ENCODE measurements at regions not wholly inside any gene's neighbourhood (a gene's known extent, or its start where the extent isn't known, plus 50 kb on each side); places are given as distances from the start of the nearest gene placed in this dataset.

DNA sequence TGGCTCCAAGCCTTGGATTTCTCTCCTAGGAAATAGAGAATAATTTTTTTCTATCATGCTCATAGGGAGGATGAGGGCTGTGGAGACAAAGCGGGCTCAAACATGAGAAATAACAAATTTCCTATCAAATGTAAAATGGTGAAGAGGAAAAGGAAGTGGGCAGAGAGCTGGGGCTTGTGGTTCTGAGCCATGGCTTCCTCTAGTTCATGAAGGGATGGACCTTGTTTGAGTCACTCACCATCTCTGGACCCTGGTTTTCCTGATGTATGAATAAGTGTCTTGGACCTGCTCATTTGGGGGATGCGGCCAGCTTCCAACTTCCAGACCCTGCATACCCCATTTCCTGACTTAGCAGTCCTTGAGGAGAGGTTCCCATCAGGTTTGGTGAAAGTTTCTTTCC lies 63.0 kb downstream of the MSX1 start:
- TF ChIP-seq, protein P1, sequence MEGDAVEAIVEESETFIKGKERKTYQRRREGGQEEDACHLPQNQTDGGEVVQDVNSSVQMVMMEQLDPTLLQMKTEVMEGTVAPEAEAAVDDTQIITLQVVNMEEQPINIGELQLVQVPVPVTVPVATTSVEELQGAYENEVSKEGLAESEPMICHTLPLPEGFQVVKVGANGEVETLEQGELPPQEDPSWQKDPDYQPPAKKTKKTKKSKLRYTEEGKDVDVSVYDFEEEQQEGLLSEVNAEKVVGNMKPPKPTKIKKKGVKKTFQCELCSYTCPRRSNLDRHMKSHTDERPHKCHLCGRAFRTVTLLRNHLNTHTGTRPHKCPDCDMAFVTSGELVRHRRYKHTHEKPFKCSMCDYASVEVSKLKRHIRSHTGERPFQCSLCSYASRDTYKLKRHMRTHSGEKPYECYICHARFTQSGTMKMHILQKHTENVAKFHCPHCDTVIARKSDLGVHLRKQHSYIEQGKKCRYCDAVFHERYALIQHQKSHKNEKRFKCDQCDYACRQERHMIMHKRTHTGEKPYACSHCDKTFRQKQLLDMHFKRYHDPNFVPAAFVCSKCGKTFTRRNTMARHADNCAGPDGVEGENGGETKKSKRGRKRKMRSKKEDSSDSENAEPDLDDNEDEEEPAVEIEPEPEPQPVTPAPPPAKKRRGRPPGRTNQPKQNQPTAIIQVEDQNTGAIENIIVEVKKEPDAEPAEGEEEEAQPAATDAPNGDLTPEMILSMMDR (tag by site-specific recombination; IDR thresholded peaks at IDR 0.05): no peak
- TF ChIP-seq ZNF335 (tag by site-specific recombination; conservative IDR thresholded peaks at IDR 0.05) (no peak), ZNF274 (IDR thresholded peaks at IDR 0.05; ENCODE audit: low read length) (no peak), ZNF274 (tag by site-specific recombination; IDR thresholded peaks at IDR 0.05; ENCODE audit: borderline replicate concordance) (no peak), GLIS1 (tag by site-specific recombination; IDR thresholded peaks at IDR 0.05) (no peak), ZNF133 (tag by site-specific recombination; IDR thresholded peaks at IDR 0.05) (no peak), ZNF768 (tag by site-specific recombination; IDR thresholded peaks at IDR 0.05) (no peak), ZNF785 (tag by site-specific recombination; IDR thresholded peaks at IDR 0.05) (no peak)
- TF ChIP-seq, protein P2, sequence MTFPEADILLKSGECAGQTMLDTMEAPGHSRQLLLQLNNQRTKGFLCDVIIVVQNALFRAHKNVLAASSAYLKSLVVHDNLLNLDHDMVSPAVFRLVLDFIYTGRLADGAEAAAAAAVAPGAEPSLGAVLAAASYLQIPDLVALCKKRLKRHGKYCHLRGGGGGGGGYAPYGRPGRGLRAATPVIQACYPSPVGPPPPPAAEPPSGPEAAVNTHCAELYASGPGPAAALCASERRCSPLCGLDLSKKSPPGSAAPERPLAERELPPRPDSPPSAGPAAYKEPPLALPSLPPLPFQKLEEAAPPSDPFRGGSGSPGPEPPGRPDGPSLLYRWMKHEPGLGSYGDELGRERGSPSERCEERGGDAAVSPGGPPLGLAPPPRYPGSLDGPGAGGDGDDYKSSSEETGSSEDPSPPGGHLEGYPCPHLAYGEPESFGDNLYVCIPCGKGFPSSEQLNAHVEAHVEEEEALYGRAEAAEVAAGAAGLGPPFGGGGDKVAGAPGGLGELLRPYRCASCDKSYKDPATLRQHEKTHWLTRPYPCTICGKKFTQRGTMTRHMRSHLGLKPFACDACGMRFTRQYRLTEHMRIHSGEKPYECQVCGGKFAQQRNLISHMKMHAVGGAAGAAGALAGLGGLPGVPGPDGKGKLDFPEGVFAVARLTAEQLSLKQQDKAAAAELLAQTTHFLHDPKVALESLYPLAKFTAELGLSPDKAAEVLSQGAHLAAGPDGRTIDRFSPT (tag by site-specific recombination; IDR thresholded peaks at IDR 0.05): no peak
- TF ChIP-seq, protein P3, sequence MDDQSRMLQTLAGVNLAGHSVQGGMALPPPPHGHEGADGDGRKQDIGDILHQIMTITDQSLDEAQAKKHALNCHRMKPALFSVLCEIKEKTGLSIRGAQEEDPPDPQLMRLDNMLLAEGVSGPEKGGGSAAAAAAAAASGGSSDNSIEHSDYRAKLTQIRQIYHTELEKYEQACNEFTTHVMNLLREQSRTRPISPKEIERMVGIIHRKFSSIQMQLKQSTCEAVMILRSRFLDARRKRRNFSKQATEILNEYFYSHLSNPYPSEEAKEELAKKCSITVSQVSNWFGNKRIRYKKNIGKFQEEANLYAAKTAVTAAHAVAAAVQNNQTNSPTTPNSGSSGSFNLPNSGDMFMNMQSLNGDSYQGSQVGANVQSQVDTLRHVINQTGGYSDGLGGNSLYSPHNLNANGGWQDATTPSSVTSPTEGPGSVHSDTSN (CRISPR knock-in tag; IDR thresholded peaks at IDR 0.05): no peak
- TF ChIP-seq, protein P4, sequence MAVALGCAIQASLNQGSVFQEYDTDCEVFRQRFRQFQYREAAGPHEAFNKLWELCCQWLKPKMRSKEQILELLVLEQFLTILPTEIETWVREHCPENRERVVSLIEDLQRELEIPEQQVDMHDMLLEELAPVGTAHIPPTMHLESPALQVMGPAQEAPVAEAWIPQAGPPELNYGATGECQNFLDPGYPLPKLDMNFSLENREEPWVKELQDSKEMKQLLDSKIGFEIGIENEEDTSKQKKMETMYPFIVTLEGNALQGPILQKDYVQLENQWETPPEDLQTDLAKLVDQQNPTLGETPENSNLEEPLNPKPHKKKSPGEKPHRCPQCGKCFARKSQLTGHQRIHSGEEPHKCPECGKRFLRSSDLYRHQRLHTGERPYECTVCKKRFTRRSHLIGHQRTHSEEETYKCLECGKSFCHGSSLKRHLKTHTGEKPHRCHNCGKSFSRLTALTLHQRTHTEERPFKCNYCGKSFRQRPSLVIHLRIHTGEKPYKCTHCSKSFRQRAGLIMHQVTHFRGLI (tag by site-specific recombination; IDR thresholded peaks at IDR 0.05): no peak
